Astrocyte of the hippocampus (primary cell): ENCODE measurements at regions not wholly inside any gene's neighbourhood (a gene's known extent, or its start where the extent isn't known, plus 50 kb on each side); places are given as distances from the start of the nearest gene placed in this dataset.
"Not testable (repeated sequence)": the region's sequence is repeated elsewhere in the genome, so short reads cannot be mapped to it uniquely, and the experiment has no call there.

Source experiments
- DNase-seq: peaks from one replicate; pipeline ENCODE4 v3.0.0; 2011; ENCODE audit warnings: low read depth, low spot score

DNA sequence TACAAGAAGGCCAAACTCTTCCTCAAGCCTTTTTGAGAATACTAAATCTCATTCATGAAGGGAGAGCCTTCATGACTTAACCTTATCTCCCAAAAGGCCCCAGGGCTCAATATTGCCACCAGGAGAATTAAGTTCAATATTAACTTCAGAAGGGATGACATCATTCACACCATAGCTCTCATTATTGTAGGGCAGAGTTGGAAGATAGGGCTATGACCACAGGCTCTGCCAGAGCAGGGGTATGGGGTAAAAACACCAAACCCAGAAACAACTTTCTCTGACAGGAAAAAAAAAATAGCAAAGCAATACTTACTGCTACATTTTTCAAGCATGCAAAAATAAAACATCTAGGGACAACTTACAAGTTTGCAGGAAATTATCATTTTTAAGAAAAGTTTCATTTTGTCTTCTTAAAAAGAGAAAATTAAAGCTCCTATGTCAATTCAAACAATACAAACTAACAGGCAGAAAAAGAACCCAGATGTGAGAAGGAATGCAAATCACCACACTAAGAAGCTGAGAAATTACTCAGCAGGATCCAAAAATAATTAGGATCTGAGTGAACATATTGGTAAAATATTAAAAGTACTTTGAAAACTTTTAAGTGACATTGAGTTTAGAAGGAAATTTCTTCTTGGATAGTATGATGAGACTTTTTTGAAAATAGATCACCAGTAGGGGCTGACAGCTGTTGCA, 1156.5 kb downstream of the NCAM2 start:
- DNase-seq: no peak

DNA sequence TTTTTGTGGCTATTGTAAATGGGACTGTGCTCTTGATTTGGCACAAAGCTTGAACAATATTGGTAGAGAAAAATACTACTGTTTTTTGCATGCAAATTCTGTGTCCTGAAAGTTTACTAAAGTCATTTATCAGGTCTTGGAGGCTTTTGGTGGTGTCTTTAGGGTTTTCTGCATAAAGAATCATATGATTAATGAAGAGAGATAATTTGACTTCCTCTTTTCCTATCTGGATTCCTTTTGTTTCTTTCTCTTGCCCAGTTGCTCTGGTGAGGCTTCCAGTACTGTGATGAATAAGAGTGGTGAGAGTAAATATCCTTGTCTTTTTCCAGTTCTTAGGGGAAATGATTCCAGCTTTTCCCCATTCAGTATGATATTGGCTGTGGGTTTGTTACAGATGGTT, 1166.7 kb downstream of the NCAM2 start:
- no peak for DNase-seq

DNA sequence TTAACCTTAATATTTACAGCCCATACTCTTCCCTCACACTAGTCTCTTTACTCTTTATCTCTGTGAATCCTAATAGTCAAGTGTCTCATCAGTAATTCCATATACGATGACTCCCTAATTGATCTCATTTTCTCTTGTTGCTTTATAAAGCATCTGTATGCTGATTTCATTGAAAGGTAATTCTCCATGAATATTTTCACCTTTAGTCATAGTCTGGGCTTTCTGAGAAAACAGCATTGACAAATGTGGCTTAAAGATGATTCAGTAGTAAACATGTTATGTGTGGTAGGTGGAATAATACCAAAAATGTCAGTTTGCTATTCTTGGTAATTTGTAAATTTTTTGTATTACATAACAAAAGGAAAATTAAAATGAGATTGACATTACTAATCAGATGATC, 1176.5 kb downstream of the NCAM2 start:
- DNase-seq: peak; percentile 2

DNA sequence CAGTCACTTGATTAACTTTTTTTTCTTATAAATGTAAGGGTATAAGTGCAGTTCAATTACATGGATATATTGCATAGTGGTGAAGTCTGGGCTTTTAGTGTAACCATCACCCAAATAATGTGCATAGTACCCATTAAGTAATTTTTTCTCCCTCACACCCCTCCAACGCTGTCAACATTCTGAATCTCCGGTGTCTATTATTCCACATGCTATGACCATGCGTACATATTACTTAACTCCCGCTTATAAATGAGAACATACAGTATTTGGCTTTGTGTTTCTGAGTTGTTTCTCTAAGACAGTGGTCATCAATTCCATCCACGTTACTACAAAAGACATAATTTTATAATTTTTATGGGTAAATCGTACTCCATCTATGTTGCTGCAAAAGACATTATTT, 1191.1 kb downstream of the NCAM2 start:
- DNase-seq: no peak

DNA sequence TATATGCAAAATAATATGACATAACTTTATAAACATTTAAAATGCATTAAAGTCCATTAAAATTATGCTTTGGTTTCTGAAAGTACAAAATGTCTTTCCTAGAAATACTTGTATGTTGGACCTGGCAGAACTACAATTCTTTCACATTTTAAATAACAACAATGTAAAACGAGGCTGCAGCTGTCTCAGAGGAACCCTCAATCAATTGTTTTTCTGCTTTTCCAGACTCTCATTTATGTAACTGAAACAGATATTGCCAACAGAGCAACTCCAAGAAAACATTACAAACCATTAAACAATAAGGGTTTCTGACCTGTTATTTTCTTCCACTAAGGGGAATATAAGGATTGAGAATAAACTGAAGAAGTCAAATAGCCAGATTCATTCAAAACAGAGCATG, 1193.4 kb downstream of the NCAM2 start:
- DNase-seq: no peak

DNA sequence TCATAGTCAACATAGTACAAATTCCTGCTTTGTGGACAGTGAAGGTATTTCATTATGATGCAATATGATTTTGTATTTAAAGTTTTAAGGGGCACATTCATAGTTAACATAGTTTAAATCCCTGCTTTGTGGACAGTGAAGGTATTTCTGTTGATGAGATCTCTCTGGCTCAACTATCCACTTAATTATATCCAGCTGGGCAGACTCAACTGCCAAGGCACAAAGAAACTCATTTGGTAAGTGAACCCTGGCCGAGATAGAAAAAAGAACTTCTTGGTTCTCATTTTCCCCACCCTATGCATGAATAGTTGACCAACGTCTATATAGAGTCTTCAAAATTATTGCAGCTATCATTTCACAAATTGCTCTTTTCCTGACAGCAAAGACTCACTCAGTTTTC, 1194.6 kb downstream of the NCAM2 start:
- DNase-seq: no peak

DNA sequence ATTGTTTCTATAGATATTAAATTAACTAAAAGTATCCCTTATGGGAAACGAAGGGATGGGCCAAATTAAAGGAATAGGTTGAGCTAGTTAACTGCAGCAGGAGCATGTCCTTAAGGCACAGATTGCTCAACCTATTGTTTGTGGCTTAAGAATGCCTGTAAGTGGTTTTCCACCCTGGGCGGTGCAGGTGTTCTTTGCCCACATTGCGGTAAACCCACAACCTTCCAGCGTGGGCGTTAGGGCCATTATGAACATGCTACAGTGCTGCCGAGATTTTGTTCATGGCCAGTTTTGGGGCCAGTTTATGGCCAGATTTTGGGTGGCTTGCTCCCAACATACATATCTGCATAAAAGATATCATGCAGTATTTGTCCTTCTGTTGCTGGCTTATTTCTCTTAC, 1196.8 kb downstream of the NCAM2 start:
- not testable (repeated sequence) for DNase-seq

DNA sequence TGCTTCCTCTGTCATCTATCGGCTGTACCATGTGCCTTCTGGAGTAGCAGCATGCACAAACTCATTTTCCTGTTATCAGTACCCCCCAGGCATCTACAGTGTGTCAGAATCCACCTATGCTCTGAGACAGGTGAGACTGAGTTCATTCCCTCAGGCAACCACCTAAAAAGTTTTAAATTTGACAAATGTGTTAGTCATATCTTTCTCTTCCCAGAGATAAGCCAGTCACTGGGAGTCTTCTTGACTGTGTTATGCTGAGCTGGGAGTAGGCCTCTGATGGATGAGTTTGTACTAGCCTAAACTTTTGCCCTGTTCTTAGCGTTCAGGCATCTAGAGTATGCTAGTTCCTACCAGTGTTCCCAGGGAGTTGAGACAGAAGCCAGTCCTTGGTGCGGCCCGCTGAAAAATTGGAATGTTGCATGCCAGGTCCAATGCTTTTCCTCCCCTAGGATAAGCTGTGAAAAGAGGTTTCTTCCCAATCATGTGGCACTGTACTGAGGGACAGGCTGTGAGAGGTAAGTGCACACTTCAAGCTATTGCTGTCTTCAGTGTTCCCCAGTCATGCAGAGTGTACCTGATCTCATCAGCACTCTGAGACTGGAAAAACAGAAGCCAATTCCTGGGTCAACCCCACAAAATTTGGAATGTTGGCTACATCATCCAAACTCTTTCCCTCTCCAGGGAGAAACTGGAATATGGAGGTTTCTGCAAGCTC, 1202.3 kb downstream of the NCAM2 start:
- no peak for DNase-seq

DNA sequence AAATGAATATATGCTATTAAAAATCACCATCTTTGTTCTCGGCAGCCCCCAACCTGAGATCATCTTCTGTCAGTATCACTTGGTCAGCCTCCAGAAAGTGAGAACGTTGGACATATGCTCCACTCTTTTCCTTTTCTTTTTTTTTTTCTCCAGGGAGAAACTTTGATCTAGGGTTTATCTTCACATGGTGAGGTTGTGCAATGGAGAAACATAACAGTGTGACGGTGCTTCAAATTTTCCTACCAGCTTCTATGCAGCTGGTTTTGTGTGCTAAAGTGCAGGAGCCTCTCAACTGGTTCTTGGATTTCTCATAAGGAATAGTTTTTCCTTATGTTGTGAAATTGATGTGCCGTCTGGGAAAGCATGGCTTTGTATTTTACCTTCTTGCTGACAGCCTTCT, 1202.9 kb downstream of the NCAM2 start:
- DNase-seq: no peak

DNA sequence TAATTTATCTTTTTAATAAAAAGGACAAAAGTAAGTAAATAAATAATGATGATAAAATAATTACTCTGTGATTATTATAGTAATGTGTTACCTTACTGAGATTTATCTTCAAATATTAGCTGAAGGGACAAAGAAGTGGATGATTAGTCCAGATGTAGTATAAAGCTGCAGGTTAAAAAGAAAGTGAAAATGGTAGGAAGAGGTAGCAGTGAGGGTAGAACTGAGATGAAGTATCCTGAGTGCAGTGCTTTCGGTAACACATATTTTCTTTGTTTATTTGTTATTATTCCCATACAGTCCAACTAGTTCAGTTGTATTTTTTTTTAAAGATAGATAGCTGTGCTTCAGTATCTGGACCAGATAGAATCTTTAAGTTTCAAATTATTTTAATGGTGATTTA, 1203.5 kb downstream of the NCAM2 start:
- no peak for DNase-seq

DNA sequence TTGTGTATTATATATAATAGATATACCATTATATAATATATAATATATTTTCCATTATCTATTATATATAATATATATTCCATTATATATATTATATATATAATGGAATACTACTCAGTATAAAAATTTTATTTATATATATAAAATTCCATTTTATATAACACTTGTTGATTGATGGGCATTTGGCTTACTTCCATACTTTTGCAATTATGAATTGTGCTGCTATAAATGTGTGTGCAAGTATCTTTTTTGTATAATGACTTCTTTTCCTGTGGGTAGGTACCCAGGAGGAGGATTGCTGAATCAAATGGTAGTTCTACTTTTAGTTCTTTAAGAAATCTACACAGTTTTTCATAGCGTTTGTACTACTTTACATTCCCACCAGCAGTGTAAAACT, 1211.1 kb downstream of the NCAM2 start:
- no peak for DNase-seq

DNA sequence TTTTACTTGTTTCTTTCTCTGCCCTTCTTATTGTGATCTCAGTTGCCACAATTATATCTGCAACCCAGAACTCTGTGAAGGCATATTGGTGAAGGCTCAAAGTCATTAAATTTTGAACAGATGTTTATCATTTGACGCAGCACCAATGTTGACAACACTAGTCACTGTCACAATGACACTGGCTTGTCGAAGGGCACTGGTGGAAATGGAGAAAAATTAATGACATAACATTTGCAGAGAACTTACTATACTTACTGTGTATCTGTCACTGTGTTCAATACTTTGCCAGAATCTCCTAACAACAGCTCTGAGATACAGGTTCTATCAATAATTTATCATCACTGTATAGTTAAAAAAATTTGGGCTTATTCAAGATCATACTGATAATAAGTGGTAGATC, 1213.7 kb downstream of the NCAM2 start:
- DNase-seq: no peak

DNA sequence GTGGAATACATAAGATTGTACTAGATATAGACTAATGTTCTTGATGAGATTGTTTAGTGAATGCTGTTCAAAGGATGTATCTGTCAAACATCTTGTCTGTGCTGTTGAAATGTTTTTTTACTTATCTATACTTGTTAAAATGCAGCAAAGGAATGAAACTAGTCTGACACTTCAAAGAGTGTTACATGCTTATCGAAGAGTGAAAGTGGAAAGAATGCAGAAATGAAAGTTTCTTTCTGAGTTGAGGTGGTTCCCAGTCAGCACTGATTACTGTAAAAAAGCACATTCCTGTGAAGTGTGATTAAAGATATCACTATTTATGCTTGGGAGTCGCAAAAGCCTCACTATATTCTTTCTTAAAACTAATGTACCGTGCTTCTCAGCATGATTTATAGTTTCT, 1225.2 kb downstream of the NCAM2 start:
- DNase-seq: peak; percentile 29

DNA sequence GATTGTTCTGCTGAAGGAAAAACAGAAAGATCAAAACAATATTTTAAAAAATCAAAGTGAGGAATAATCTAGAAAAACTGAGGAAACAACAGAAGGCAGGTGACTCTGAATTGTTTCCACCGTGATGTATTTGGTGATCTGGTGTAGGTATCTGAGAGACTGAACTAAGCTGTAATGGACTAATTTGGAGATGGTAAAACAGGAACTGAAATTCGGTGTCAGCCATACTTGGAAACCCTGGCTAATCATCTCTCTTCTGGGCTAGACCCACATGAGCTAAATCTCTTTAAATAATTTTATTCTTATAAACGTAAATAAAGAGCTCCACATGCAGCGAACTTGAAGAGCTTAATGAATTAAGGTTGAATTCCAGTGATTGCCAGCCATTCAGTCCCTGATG, 1226.1 kb downstream of the NCAM2 start:
- no peak for DNase-seq

DNA sequence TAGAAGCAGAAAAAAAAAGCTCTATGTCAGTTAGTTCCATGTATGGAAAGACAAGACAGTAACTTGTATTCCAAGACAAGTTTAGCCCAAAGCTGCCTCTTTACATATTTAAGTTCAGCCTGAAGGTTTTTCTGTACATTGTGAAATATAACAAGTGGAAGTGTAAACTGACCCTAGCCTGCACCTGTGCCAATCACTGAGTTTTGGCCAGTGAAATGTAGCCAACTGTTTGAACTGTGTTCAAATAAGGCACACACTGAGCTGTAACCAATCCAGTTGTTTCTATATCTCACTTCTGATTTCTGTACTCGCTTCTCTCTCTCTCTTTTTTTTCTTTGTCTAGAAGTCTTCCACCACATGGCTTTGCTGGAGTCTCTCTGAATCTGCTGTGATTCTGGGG, 1227.1 kb downstream of the NCAM2 start:
- no peak for DNase-seq

DNA sequence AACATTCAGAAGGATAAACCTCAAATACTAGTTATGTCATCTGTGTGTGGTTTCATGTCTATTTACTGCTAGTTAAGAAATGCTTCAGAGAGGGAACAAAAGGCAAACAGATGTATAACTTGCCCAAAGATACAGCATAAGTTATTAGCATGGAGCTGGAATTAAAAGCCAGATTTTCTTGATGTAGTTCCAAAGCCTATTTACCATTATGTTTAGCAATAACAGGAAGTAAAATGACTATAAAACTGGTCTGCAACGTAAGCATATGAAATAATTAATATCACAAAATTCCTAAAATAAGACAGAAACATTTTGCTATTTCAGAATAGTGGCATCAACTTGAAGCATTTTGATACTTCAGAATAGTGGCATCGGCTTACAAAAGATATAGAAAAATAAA, 1232.8 kb downstream of the NCAM2 start:
- DNase-seq: no peak

DNA sequence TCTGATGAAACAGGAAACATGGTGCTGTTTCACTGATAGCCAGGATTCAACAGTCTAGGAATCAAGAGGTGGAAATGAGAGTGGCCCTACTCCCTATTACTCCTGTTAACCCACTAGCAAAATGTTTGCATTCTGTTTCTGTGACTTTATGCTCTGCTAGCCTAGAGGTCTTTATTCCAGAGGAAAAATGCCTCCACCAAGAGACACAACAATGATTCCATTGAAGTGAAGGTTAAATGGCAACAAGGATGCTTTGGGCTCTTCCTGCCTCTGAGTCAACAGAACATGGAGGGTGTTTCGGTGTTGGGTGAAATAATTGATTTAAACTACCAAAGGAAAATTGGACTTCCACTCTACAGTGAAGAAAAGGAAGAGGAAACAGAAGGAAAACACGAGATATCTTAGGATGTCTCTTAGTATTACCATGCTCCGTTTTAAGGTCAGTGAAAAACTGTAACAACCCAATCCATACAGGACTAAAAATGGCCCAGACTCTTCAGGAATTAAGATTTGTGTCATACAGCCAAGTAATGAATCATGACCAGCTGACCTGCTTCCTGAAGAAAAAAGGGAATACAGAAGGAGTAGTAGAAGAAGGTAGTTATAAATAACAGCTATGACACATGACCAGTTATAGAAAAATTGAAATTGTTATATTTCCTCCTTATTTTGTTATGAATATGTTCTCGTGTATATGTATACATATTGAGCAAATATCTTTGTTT, 1237.8 kb downstream of the NCAM2 start:
- DNase-seq: no peak

DNA sequence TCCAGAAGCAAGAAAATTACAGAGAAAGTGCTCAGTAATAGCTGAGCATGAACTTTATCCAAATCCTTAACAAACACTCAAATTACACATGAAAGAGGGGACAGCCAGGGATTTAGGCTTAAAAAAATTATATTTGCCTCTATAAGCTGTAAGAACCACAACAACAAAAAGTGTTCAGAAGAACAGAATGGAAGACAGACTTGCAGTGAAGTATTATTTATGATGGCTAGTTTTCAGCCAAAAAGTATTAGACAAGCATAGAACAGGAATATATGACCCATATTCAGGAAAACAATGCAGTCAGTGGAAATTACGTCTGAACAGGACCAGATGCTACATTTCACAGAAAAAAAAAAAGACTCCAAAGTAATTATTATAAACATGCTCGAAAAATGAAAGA, 1246.3 kb downstream of the NCAM2 start:
- DNase-seq: no peak

DNA sequence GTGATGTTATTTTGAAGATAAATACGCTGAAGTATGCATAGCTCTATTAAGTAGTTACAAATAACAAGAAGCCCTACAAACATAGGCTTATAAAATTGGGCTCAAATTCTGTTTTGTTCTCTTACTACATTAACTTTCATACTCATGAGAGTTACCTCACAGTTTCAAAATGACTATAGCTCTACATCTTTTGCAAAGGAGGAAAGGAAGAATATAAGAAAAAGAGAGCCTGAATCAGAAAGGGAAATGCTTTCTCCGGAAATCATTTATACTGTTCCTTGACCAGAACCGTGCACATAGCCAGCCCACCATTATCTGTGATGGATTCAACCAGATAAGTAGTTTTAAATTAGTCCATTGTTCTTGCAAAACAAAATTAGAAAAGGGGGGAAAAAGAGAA, 1252.1 kb downstream of the NCAM2 start:
- DNase-seq: no peak

DNA sequence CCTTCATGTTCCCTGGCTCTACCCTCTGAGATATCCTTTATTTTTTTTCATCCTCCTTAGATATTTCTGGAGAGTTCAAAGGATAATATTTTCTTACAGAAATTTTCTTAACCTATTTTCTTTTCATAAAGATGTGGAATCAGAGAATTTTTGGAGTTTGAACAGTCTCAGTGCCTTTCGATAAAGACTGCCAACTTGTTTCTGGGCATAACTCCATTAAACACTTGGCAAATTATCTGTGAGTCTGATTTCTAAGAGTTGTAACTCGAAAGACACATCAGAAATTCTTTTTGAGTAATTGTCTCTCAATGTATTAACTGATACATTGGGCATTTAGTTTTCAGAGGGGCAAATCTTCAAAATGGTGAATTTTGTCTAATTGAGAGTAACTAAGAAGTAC, 1255.6 kb downstream of the NCAM2 start:
- no peak for DNase-seq

DNA sequence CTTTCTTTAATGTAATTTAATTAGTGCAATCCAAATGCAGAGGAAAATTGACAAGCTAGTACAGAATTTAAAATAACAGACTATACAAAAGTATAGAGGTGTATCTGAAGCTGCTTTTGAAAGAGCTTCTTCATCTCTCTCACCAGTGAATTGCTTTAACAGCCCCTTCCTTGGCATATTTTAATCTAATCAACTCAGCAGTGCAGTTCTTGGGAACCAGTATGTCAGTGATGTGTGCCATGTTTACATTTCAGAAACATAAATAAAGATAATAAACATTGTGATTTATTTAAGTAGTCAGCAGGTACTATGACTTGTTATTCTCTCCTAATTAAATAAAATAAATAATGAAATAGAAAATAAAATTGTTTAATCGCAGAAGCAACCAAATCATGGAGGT, 1260.6 kb downstream of the NCAM2 start:
- DNase-seq: no peak

DNA sequence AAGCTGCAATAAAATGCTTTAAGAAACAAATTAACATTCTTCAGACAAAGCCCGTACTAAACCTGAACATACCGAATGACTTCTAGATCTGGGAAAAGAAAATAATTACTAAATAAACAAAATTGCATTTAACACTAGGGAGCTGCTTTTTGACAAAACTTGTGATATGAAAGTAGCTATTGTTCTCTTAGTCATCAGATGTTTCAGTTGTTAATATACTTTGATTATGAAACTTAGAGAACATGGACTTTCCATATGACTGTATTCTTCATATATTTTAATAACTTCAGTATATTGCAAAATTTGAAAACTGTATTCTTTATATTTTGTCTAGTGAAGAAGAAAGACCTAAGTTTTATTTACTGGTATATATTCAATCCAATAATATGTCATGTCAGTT, 1262.1 kb downstream of the NCAM2 start:
- DNase-seq: no peak

DNA sequence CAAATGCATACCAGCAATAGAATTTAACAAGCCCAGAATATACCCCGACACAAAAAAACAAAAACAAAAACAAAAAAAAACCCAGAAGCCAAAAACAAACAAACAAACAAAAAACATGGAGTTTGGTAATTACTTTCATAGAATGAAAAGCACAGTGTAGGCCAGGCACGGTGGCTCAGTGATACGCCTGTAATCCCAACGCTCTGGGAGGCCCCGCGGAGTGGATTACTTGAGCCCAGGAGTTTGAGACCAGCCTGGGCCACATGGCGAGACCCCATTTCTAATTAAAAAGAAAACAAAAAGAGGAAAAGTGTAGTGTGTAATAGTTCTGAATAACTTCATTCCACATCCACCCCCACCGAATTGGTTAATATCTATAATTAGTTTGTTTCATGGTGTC, 1265.7 kb downstream of the NCAM2 start:
- no peak for DNase-seq
